Spleen (tissue), 11 donors: ENCODE measurements at regions not wholly inside any gene's neighbourhood (a gene's known extent, or its start where the extent isn't known, plus 50 kb on each side); places are given as distances from the start of the nearest gene placed in this dataset.

ENCODE experiments used
- DNase-seq: peaks from one replicate; pipeline ENCODE4 v3.0.0-alpha.2; 2020
- H3K27ac ChIP-seq, 8 donors: fragments of 200-600 bp; sonication (generic) in 7 of 8; 1 replicate in 4 of 8; 2 replicates in 4 of 8; pipeline versions ENCODE4 v1.5.0 to v1.8.0; 2016 to 2021; ENCODE audit warnings: inconsistent platforms in 4 of 8, mild to moderate bottlenecking in 4 of 8, moderate library complexity in 1 of 8
- H3K27me3 ChIP-seq, 7 donors: fragments of 200-600 bp; sonication (generic) in 6 of 7; replicated peaks in 1 of 7; 1 replicate in 4 of 7; 2 replicates in 3 of 7; pipeline versions ENCODE4 v1.5.0 to v1.8.0; 2016 to 2021; ENCODE audit warnings: inconsistent platforms in 3 of 7, mild to moderate bottlenecking in 1 of 7
- H3K36me3 ChIP-seq, 6 donors: fragments of 200-600 bp; sonication (generic) in 5 of 6; 1 replicate in 4 of 6; 2 replicates in 2 of 6; pipeline versions ENCODE4 v1.5.0 to v1.8.0; 2016 to 2021; ENCODE audit warnings: inconsistent platforms in 2 of 6
- H3K4me1 ChIP-seq, 6 donors: fragments of 200-600 bp; sonication (generic) in 5 of 6; 1 replicate in 3 of 6; 2 replicates in 3 of 6; pipeline versions ENCODE4 v1.5.0 to v1.8.0; 2016 to 2021; ENCODE audit warnings: inconsistent platforms in 3 of 6
- H3K4me3 ChIP-seq, 8 donors: fragments of 200-600 bp; sonication (generic) in 7 of 8; 1 replicate in 4 of 8; 2 replicates in 4 of 8; pipeline versions ENCODE4 v1.5.0 to v1.8.0; 2016 to 2021; ENCODE audit warnings: inconsistent platforms in 4 of 8, mild to moderate bottlenecking in 4 of 8, moderate library complexity in 2 of 8
- H3K9me3 ChIP-seq, 8 donors: fragments of 200-600 bp; sonication (generic) in 7 of 8; 1 replicate in 4 of 8; 2 replicates in 4 of 8; pipeline versions ENCODE4 v1.5.0 to v1.8.0; 2016 to 2021; ENCODE audit warnings: inconsistent platforms in 4 of 8
- CTCF ChIP-seq, 11 experiments: fragments of 200-600 bp in 7 of 11; fragments of 450-650 bp in 4 of 11; sonication (generic) in 4 of 11; IDR thresholded peaks in 8 of 11; conservative IDR thresholded peaks in 3 of 11; 1 replicate in 7 of 11; 2 replicates in 4 of 11; pipeline versions ENCODE4 v1.4.0 to v1.8.0; 2016 to 2021; ENCODE audit warnings: antibody characterized with exemption in 11 of 11, inconsistent platforms in 4 of 11, mild to moderate bottlenecking in 1 of 11
- POLR2A ChIP-seq, 3 donors: fragments of 450-650 bp; IDR thresholded peaks; one replicate each; pipeline ENCODE4 v1.5.1; 2017; ENCODE audit warnings: antibody characterized with exemption in 3 of 3, mild to moderate bottlenecking in 1 of 3
- POLR2AphosphoS5 ChIP-seq, 3 donors: sonication (generic); formaldehyde crosslinking; IDR thresholded peaks; one replicate each; pipeline ENCODE4 v1.5.1; 2017; ENCODE audit warnings: antibody characterized with exemption in 3 of 3
- WGBS, 5 donors: extraction: QIAGEN DNeasy Blood & Tissue Kit in 3 of 5; methylation state at CpG; one replicate each; pipeline versions ENCODE4 v1.1.5 to v1.1.7; 2013 to 2018; 5-methylcytosine and 5-hydroxymethylcytosine counted together
- intact Hi-C: fragments of 100-400 bp; cut with DNase I; formaldehyde crosslinking; loops from one replicate; pipeline ENCODE4 v1.15.0; 2023; ENCODE audit warnings: low total_unique reads
- donor health status: healthy with polysubstance abuse.
- donor health status: DM: no; HTN: no; CAD: no; lungs with moderate emphysema.
- donor health status: DM: no; HTN: no; CAD: no.
- donor health status: Bipolar disorder and iron deficiency.
- donor health status: healthy.
- donor health status: DM: no; HTN: no; CAD: no.
- donor health status: DM: yes; HTN: yes; CAD: no.

GRCh38 chr12:59158066-59158465 is 237.8 kb upstream of the LRIG3 start:
- Histone ChIP-seq H3K36me3 (no peaks in the 10 kb centered on the region), H3K27ac (no peak overlapping the region), H3K27me3 (no peaks in the 10 kb centered on the region), H3K4me1 (no peaks in the 10 kb centered on the region), H3K4me3 (no peak overlapping the region), H3K9me3 (peaks cover 0 to 26% (median 4%) of the 10 kb centered on the region in 8 donors)
- TF ChIP-seq POLR2AphosphoS5 (IDR thresholded peaks at IDR 0.05) (no peak), CTCF (IDR thresholded peaks at IDR 0.05 in 8 of 11, conservative IDR thresholded peaks at IDR 0.05 in 3 of 11) (no peak), POLR2A (IDR thresholded peaks at IDR 0.05) (no peak)
- DNase-seq, result no peak
- WGBS, 5 donors, result 72 to 85% (median 79%) methylated on average over 3 of the region's 3 CpGs
- intact Hi-C loops, result no loop called here

GRCh38 chr12:59155448-59155847 is 235.1 kb upstream of the LRIG3 start:
- H3K4me3 ChIP-seq, result no peak overlapping the region

GRCh38 chr12:59151243-59151642 is 230.9 kb upstream of the LRIG3 start:
- Histone ChIP-seq H3K27ac (no peak overlapping the region), H3K36me3 (no peaks in the 10 kb centered on the region), H3K9me3 (peaks cover 0 to 16% (median 3%) of the 10 kb centered on the region in 8 donors), H3K27me3 (no peaks in the 10 kb centered on the region), H3K4me1 (no peaks in the 10 kb centered on the region), H3K4me3 (no peak overlapping the region)
- TF ChIP-seq POLR2A (IDR thresholded peaks at IDR 0.05) (no peak), POLR2AphosphoS5 (IDR thresholded peaks at IDR 0.05) (no peak), CTCF (IDR thresholded peaks at IDR 0.05 in 8 of 11, conservative IDR thresholded peaks at IDR 0.05 in 3 of 11) (no peak)
- intact Hi-C loops, result no loop called here
- DNase-seq, result no peak

More at GRCh38 chr12:59155448-59155847, 235.1 kb upstream of the LRIG3 start:
- H3K27ac ChIP-seq, result no peak overlapping the region
- H3K27me3 ChIP-seq, result no peaks in the 10 kb centered on the region
- DNase-seq, result no peak
- no peaks in the 10 kb centered on the region for H3K4me1 ChIP-seq
- H3K9me3 ChIP-seq, result peaks cover 0 to 26% (median 4%) of the 10 kb centered on the region in 8 donors
- H3K36me3 ChIP-seq, result no peaks in the 10 kb centered on the region
- TF ChIP-seq POLR2A (IDR thresholded peaks at IDR 0.05) (no peak), POLR2AphosphoS5 (IDR thresholded peaks at IDR 0.05) (no peak), CTCF (IDR thresholded peaks at IDR 0.05 in 8 of 11, conservative IDR thresholded peaks at IDR 0.05 in 3 of 11) (no peak)
- intact Hi-C loops, result no loop called here

- no peaks in the 10 kb centered on the region for H3K36me3 ChIP-seq
- peaks cover 0 to 6% (median 0%) of the 10 kb centered on the region in 8 donors for H3K9me3 ChIP-seq
- intact Hi-C loops, result no loop called here
- no peak overlapping the region for H3K4me3 ChIP-seq
- no peak for DNase-seq
- no peaks in the 10 kb centered on the region for H3K27me3 ChIP-seq
- no peak overlapping the region for H3K27ac ChIP-seq
- 46 to 50% (median 48%) methylated on average over 2 of the region's 2 CpGs for WGBS, 5 donors
- no peaks in the 10 kb centered on the region for H3K4me1 ChIP-seq
- TF ChIP-seq POLR2AphosphoS5 (IDR thresholded peaks at IDR 0.05), result no peak
- TF ChIP-seq POLR2A (IDR thresholded peaks at IDR 0.05), result no peak
- peak; percentile 53 to 90 (median 71) for TF ChIP-seq CTCF (IDR thresholded peaks at IDR 0.05 in 8 of 11, conservative IDR thresholded peaks at IDR 0.05 in 3 of 11)
These were observed 229.8 kb upstream of the LRIG3 start for GRCh38 chr12:59149995-59150642.
